Right lung (tissue), 2 donors: ENCODE measurements at regions not wholly inside any gene's neighbourhood (a gene's known extent, or its start where the extent isn't known, plus 50 kb on each side); places are given as distances from the start of the nearest gene placed in this dataset.
A peak's percentile ranks its signal among the peaks of the same experiment; 100 is the strongest.
"Not testable (repeated sequence)": the region's sequence is repeated elsewhere in the genome, so short reads cannot be mapped to it uniquely, and the experiment has no call there.

ENCODE experiments used
- DNase-seq, 2 donors: peaks; one replicate each; pipeline ENCODE4 v3.0.0-alpha.2; 2013

DNA sequence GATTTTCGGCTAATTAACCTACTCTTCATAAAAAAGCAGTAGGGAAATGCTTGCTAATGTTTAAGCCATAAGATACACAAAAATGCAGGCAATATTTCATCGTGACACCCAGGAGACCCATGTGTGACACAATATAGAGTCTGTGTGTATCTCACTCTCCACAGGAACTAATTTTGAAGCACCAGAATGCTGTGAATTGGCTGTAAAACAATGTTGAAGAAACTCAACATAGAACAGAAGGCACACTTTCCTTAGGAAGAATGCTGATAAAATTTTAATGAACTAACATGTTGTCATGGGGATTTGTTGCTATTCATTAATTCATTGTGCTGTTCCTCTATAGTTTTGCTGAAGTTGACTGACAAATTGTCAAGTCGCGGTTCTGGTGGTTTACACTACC lies 249.4 kb upstream of the TFAP2D start:
- DNase-seq: no peak

DNA sequence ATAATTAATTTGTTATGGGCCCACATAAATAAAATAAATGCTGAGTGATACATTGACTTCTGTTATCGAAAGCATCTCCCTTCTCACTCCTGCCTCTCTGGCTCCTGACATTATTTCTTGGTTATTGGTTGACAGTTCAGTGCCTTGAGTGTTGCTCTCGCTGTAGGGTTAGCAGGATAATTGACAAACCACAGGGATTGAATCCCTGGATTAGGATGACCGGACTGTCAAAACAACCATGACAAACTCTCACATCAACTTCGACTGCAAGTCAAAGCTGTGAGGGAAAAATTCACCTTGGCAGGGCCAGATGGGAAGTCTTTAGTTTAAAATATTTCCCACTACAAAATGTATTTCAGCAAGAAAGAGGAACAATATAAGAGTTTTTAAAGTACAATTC lies 245.4 kb upstream of the TFAP2D start:
- no peak for DNase-seq

DNA sequence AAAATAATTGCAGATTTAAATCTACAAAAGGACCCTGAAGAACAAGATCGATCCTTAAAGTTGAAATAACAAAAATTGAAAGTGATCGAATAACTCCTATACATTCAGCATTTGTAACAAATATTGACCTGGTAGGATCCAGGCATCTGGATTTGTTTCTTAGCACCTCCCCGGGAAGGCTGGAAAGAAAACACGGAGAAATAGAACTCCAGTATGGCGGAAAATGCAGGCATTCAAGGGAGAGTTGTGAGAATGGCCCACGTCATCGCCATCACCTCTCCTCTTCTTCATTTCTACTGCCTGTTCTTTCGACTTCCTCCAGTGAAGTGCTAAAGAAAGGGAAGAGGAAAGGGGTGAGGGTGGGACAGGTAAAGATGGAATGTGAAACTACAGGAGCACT lies 242.3 kb upstream of the TFAP2D start:
- DNase-seq: no peak

DNA sequence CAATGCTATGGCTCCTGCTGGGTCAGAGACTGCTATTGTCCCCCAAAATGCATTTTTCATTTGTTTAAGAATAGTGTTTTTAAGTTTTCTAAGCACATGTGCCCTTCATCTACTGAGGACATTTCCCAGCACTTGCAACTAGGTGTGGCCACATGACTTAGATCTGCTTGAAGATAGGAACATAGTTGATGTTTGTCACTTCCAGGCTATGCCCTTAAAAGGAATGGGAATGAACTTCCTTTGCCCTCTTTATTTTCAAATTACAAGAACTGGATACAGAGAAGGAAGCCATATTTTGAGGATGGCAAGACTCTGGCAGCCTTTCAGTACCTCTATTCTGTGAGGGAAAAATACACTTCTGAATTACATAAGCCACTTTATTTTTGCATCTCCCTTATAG lies 203.0 kb upstream of the TFAP2D start:
- no peak for DNase-seq

DNA sequence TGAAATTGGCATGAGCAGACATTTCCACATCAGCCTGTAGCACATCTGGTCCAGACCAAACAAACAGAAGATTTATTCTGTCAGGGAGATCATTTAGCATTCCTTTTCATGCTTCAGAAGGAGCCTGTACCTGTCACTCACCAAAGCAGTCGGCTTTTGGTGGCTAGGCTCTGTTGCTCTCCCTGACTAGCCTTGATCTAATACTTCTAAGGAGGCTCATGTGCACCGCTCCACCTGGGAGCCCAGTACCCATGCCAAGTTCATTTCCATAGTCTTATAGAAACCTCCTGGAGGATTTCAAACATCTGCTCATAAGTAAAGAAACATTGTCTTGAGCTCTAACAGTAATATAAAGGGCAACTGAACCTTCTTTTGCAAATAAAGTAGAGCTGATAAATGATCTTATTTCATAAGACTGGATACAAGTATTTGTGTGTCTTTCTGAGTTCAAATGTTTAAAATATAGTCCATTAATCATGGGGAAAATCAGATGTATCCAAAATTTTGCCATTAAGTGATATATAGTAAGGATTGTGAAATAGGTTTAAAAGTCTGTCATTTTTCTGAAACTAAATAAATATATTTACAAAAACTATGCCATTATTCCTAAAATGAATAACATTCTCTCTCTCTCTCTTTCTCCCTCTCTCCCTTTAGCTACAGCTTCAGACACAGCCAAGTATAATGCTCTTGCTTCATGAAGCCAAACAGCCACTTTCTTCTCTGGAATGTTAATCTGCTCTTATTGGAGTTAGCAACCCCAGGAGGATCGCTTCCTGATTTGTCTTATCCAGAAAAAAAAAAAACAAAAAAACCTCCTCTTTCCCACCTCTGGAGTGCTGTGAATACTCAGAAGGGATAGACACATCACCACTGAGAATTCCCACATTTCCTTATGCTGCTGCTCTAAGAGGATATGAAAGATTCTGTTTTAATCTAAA lies 192.7 kb upstream of the TFAP2D start:
- DNase-seq: peak; percentile 52 to 63

DNA sequence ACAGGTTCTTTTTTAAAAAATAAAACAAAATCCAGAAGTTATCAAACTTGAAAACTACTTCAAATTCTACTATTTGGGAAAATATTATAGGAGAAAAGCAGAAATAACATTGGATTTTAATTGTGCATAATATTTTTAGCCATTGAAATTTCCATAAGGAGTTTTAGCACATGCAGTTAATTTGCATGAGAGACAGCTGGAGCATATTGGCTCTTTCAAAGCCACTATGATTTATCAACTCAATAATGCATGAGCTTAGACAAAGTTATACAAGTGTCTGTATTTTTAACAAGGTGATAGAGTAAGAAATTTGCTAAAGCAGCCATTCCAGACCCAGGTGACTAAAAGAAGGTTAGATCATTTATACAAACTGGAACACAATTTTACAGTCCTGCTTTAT lies 189.0 kb upstream of the TFAP2D start:
- DNase-seq: no peak

DNA sequence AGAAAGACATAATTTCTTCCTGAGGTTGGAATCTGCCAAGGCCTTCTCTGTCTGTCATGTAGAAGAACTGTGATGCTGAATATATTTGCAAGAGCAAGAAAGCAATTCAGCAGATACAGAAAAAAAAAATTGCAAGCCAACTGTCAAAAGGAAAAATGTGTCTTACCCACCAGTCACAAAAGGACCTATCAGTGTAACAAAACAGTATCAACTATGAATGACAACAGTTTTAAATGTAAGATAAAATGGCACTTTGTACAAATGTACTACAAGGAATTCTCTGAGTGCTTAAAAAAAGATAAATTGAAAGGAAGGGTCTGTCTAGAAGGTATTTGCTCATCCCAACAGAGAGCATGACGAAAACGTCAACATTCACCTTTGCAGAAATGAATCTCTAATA lies 185.3 kb upstream of the TFAP2D start:
- DNase-seq: no peak

DNA sequence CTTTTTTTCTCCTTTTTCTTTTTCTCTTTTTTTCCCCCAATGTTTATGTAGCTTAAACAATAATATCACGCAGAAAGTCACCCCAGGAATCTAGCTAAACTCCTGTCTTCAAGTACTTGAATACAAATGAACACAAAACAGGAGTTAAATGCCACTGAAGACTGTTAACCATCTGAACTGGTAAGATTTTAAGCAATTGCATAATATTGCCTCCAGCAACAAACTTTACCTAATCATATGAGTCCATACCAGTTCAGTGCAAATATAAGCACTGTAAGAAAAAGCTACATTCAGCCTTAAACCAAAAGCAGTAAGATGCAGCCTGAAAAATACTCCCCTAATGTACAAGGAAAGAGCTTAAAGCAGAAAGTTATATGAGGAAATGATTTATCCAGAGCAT lies 173.9 kb upstream of the TFAP2D start:
- no peak for DNase-seq

DNA sequence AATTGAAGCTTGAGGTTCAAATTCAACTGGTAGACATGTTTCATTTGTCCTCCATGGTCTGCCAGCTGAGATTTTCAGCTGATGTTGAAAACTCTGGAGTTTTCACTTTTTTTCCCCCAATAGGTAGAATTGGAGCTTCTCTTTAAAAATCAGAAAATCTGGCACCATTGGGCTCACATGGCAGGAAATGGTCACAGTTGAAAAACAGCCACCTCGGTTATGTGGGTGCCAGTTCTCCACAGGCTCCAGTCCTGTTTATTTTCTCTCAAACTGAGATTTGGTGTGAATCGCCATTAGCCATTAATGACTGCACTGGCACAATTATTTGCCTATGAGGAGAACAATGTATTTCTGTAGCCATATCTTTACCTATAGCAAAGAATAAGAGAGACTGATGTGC lies 171.4 kb upstream of the TFAP2D start:
- DNase-seq: no peak

DNA sequence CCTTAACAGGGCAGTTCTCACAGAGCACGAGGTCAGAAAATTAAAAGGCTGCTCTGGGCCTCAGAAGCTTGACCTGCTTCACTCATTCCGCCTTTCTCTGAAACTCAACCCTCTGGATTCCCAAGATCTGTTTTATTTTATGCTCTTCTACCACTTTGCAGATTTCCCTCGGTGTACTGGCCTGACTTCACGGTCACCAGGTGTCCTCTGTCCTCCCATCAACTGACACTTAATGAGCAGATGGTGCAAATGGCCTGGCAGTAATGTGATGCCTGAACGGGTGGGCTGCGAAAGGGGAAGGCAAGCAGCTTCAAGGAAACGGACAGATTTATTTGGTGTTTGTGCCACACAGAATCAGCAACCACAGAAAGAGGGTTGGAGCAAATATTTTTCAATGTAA lies 169.7 kb upstream of the TFAP2D start:
- DNase-seq: no peak

DNA sequence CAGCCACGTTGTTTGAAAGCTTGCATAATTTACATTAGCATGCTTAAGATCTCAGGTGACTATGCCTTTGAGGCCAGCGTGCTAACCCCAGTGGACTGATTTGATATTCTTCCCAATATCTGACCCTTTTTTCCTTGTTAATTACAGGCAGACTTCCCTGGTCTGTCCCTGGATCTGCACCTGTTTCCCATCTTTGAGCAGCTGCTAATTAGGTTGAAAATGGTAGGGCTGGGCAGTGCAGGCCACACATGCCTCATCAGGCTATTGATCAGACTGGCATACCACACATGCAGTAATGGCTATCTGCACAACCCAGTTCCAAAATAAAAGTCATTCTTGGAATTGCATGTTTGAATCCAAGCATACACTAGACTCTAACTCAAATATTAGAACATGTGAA lies 164.3 kb upstream of the TFAP2D start:
- no peak for DNase-seq

DNA sequence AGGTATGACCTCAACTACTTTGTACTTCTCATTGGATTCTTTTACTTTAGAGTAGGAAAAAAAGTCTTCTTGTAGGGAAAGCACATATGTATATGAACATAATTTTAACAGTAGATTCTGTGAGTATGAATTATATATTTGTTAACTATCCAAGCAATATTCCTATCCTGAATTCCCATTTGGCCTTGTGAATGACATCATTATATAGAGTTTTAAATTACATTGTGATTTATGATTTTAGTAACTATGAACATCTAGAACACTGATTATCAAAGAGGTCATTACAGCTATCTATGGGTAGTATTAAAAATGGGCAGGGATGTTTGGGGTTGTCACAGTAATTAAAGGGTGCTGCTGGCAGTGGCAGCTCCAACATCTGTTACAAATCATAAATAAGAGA lies 163.9 kb upstream of the TFAP2D start:
- no peak for DNase-seq

DNA sequence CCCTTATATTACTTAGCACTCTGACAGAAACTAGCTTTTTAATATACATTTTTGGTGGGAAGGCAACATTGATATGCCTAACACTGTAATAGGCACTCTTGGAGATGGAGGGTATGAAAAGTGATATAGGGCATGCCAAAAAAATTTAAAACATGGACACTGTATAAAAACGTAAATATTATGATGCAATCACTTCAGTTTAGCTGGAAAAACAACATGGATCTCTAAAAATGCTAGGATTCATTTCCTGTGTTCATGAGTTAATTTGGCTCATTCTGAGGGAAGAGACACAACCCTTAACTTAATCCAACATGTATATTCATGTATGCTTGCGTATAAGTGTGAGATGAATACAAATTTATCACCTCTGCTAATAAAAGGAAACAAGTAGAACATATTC lies 157.3 kb upstream of the TFAP2D start:
- DNase-seq: no peak

DNA sequence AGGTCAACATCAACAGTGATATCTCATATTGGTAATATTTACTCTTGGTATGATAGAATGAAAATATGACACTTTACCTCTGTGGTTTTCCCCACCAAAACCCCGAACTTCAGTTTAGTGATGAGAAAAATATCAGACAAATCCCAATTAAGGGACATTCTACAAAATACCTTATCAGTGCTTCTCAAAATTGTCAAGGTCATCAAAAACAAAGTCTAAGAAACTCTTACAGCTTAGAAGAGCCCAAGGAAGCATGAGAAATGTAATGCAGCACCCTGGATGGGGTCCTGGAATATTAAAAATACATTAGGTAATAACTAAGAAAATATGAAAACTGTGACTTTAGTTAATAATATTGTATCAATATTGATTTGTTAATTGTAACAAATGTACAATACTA lies 148.3 kb upstream of the TFAP2D start:
- no peak for DNase-seq

DNA sequence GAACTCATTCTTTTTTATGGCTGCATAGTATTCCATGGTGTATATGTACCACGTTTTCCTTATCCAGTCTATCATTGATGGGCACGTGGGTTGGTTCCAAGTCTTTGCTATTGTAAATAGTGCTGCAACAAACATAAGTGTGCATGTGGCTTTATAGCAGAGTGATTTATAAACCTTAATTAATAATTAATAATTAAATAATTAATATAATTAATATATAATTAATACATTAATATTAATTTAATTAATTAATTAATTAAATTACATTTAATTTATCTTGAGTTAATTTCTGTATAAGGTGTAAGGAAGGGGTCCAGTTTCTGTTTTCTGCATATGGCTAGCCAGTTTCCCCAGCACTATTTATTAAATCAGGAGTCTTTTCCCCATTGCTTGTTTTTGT lies 142.1 kb upstream of the TFAP2D start:
- not testable (repeated sequence) for DNase-seq

DNA sequence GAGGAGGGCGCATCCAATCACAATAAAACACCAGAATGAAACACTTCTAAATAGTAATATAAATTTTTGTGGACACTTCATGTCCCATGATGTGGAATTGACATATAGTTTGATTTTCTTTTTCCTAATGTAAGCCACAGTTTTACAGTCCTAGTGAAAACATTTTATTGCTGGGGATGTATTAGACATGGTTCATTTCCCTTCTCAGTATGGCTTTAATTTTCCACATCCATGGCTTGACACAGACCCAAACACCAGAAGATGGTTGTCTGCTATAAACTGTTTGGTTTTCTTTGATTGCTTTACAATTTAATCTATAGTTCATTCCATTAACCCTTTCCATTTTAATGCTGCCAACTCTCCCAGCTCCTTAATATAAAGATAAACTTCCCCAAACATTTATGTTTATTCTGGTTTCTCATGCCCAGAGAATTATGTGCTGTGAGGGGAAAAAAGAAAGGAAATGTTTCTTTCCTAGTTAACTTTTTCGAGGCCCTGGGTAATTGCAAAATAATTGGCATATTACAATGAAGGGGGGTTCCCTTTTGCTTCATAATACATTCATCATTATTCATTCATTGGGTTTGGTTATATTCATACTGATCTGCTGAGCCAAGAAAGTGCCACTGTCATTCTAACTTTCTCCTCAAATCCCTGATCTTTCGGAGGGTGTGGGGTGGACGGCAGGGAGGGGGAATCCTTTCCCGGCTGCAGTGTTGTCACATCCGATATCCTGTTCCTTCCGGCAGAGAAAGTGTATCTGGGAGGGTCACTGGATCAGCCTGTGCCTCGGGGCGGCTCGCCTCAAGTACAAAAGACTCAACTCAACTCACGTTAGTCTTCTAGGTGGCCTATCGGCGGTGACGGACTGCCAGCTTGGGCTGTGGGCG lies 127.6 kb upstream of the TFAP2D start:
- DNase-seq: peak; percentile 58 to 60

DNA sequence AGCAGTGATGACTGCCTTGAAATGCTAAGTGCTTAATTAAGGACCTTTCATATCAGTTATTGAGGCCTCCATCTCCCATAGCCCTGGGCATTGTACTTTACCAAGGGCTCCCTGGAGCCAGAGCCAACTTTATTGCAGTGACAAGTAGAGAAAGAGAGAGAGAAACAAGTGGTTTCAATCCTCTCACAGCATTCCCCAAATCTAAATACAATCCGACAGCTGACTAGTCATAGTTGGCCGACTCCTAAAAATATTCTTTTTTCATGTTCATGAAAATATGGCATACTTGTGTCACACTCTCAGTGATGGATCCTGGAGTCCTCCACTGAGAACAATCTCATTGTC lies 127.0 kb upstream of the TFAP2D start:
- DNase-seq: peak; percentile 48 to 71

DNA sequence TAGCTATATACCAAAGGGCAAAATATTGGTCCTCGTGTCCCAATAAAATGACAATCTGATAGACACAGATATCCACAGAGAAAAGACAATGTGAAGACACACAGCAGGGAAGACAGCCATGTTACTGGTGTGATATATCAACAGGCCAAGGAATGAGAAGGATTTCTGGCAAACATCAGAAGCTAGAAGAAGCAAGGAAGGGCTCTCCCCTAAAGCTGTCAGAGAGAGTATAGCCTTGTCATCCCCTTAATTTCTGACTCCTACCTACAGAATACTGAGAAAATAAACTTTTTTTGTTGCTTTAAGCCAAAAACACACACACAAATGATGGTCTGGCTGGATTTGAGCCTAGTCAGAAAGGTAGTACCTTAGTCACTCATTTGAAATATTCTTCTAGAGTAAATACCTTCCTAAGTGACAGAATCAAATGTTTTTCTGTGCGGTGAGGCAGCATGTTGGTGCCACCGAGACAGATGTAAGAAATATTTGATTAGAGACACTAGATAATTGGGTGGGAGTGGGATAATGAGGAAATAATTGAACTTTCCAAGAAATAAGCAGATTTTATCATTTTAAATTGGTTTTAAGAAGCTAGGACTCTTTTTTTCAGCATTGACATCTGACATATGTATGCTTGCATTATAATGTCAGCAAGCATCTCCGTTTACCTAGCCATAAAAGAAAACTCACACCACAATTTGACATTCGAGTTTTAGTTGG lies 123.4 kb upstream of the TFAP2D start:
- no peak for DNase-seq

DNA sequence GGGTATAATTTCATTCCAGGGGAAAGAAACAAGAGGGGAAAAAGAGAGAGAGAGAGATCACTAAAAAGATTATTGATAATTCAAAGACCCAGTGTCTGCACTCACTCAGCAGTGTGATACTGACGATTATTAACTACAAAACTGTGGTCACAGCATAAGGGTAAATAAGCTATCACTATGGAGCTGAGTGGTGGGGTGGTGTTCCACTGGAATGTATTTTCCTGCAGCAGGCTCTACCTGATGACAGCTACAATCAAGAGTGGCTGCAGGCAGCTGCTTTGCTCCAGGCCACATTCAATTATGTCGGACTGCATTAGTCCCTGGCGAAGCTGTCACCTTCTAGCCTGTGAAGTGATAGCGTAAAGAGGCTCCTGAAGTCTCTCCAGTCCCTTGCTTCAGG lies 122.2 kb upstream of the TFAP2D start:
- no peak for DNase-seq

DNA sequence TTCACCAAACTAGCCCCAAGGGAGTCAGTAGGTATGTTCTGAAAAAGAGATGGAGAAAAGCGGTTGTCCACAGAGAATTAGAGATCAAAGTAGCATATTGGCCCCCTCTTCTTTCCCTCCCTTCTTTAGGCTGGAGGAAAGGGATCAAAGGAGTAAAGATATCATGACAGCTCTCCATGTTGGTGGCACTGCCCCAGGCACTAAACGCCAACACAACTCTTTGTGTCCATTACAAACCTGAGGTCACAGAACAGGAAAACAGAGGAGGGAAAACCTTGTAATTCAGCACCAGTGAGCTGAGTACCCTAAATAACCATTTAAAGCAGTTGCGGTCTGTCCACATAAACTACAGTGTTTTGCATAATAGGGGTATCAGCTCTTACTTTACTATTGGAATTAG lies 113.0 kb upstream of the TFAP2D start:
- no peak for DNase-seq

DNA sequence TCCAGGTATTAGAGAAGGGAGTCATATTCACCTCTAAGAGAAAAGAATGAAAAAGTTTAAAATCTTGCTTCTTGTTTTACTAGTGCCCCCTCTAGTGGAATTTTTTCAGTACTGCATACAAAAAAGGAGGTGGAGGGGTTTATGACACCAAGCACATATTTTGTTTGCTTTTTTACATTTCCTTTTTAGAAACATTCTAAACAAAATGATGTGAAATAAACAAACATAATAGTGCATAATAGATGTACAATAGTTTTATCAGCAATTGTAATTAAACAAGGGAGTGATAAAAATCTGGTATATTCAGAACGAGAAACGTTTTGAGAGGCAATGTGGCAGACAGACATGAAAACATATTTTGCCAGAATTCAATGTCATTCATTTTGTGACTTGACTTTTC lies 111.0 kb upstream of the TFAP2D start:
- peak in 1 of 2 donors; percentile 35 for DNase-seq

DNA sequence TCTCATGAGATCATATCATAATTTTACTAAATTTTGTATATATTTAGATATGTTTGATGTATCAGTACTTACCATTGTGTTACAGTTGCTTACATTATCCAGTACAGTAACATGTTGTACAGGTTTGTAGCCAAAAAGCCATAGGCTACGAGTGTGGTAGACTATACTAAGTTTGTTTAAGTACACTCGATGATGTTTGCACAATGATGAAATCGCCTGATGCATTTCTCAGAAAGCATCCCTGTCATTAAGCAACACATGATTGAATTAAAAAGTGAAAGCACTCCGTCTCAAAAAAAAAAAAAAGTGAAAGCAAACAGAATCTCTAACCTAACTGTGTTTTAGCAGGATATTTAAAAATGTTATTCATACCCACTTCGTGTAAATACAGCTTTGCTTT lies 104.9 kb upstream of the TFAP2D start:
- DNase-seq: no peak
